Activated T-cell treated with anti-CD3 and anti-CD28 coated beads for 24 hours (primary cell): ENCODE measurements at regions not wholly inside any gene's neighbourhood (a gene's known extent, or its start where the extent isn't known, plus 50 kb on each side); places are given as distances from the start of the nearest gene placed in this dataset.
"Not testable (repeated sequence)": the region's sequence is repeated elsewhere in the genome, so short reads cannot be mapped to it uniquely, and the experiment has no call there.

ENCODE experiments used
- DNase-seq: peaks from one replicate; pipeline ENCODE4 v3.0.0-alpha.2; 2020; ENCODE audit warnings: low read depth

GRCh38 chr4:114034189-114034588 is 54.7 kb upstream of the ARSJ start:
- no peak for DNase-seq

- DNase-seq: no peak
Measured at GRCh38 chr4:114036426-114036825, 57.0 kb upstream of the ARSJ start.

- no peak for DNase-seq
Measured at GRCh38 chr4:114036864-114037263, 57.4 kb upstream of the ARSJ start.

- DNase-seq: no peak
Measured at GRCh38 chr4:114037988-114038387, 58.5 kb upstream of the ARSJ start.

- no peak for DNase-seq
Measured at GRCh38 chr4:114038762-114039387, 59.4 kb upstream of the ARSJ start.

GRCh38 chr4:114040319-114041116 is 61.1 kb upstream of the ARSJ start:
- no peak for DNase-seq

GRCh38 chr4:114041117-114041475 is 61.6 kb upstream of the ARSJ start:
- DNase-seq: no peak

GRCh38 chr4:114043116-114043515 is 63.7 kb upstream of the ARSJ start:
- no peak for DNase-seq

GRCh38 chr4:114044351-114044750 is 64.9 kb upstream of the ARSJ start:
- DNase-seq: not testable (repeated sequence)

- DNase-seq: no peak
Measured at GRCh38 chr4:114046331-114046730, 66.9 kb upstream of the ARSJ start.

- not testable (repeated sequence) for DNase-seq
Measured at GRCh38 chr4:114048154-114048553, 68.7 kb upstream of the ARSJ start.

- no peak for DNase-seq
Measured at GRCh38 chr4:114052227-114052626, 72.8 kb upstream of the ARSJ start.

- no peak for DNase-seq
Measured at GRCh38 chr4:114056599-114056998, 77.2 kb upstream of the ARSJ start.

- DNase-seq: no peak
Measured at GRCh38 chr4:114057746-114058145, 78.3 kb upstream of the ARSJ start.

- DNase-seq: no peak
Measured at GRCh38 chr4:114062499-114062898, 83.1 kb upstream of the ARSJ start.

GRCh38 chr4:114072781-114073180 is 93.3 kb upstream of the ARSJ start:
- no peak for DNase-seq

- no peak for DNase-seq
Measured at GRCh38 chr4:114076899-114077570, 97.6 kb upstream of the ARSJ start.

GRCh38 chr4:114077610-114078009 is 98.2 kb upstream of the ARSJ start:
- DNase-seq: no peak

GRCh38 chr4:114078636-114079035 is 99.2 kb upstream of the ARSJ start:
- no peak for DNase-seq

GRCh38 chr4:114081783-114082182 is 102.3 kb upstream of the ARSJ start:
- no peak for DNase-seq

GRCh38 chr4:114082348-114082747 is 102.9 kb upstream of the ARSJ start:
- DNase-seq: no peak

GRCh38 chr4:114085611-114086345 is 106.3 kb upstream of the ARSJ start:
- DNase-seq: no peak
